Esophagus (tissue), 2 donors: ENCODE measurements at regions not wholly inside any gene's neighbourhood (a gene's known extent, or its start where the extent isn't known, plus 50 kb on each side); places are given as distances from the start of the nearest gene placed in this dataset.

Experiments used
- H3K27ac ChIP-seq, 2 donors: one replicate each; pipeline ENCODE4 v1.5.1; 2013; ENCODE audit warnings: low read depth in 2 of 2, mild to moderate bottlenecking in 2 of 2, inconsistent platforms in 1 of 2, low read length in 1 of 2, moderate library complexity in 1 of 2
- H3K27me3 ChIP-seq, 2 donors: one replicate each; pipeline ENCODE4 v1.6.1; 2013; ENCODE audit warnings: low read length in 2 of 2, control low read depth in 1 of 2, mild to moderate bottlenecking in 1 of 2; ENCODE audit not compliant: insufficient read depth in 2 of 2, control insufficient read depth in 1 of 2
- H3K36me3 ChIP-seq, 2 donors: one replicate each; pipeline ENCODE4 v1.6.1; 2013; ENCODE audit warnings: low read length in 1 of 2; ENCODE audit not compliant: control insufficient read depth in 2 of 2, insufficient read depth in 2 of 2
- H3K4me1 ChIP-seq, 2 donors: one replicate each; pipeline ENCODE4 v1.6.1; 2013; ENCODE audit warnings: low read length in 1 of 2; ENCODE audit not compliant: control insufficient read depth in 2 of 2, insufficient read depth in 2 of 2
- H3K4me3 ChIP-seq, 2 donors: one replicate each; pipeline ENCODE4 v1.5.1; 2013; ENCODE audit warnings: low read length in 2 of 2, mild to moderate bottlenecking in 2 of 2, low read depth in 1 of 2, moderate library complexity in 1 of 2
- H3K9me3 ChIP-seq, 2 donors: one replicate each; pipeline ENCODE4 v1.6.1; 2013; ENCODE audit warnings: mild to moderate bottlenecking in 2 of 2, low read depth in 1 of 2, low read length in 1 of 2, moderate library complexity in 1 of 2; ENCODE audit not compliant: control insufficient read depth in 2 of 2, insufficient read depth in 1 of 2
- WGBS, 2 donors: extraction: QIAGEN DNeasy Blood & Tissue Kit; methylation state at CpG; one replicate each; pipeline ENCODE4 v1.1.7; 2013; 5-methylcytosine and 5-hydroxymethylcytosine counted together
- donor health status: healthy with polysubstance abuse.
- donor health status: Bipolar disorder and iron deficiency.

DNA sequence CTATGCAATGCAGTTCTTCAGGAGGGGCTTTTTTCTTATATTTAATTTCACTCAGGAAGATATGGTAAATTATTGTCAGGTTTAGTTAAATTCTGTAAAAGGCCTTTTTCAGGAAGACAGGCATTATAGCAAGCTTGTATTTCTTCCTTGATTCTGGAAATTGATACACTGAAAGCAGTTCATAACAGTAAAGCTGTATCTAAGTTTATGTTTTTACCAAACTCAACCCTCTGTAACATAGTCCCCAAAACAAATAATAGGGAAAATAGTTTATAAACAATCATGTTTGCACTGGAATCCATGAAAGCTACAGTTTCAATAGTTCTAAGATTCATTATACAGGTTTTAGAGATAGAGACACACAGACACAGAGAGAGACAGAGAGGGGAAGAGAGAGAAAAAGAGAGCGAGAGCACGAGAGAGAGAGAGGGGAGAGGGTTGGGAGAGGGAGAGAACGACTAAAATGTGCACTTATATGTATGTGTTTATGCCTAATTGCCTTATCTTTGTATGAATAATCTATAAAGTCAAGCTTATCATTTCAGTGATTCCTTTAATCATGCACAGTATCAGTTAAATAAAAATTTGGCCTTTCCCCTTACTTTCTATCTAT is 454.4 kb downstream of the RFPL4B start:
- Histone ChIP-seq H3K9me3 (no peaks in the 10 kb centered on the region), H3K27me3 (no peaks in the 10 kb centered on the region), H3K4me3 (no peak overlapping the region), H3K27ac (no peak overlapping the region), H3K36me3 (no peaks in the 10 kb centered on the region), H3K4me1 (no peaks in the 10 kb centered on the region)
- WGBS, 2 donors = 73 to 77% methylated on average over 3 of the region's 3 CpGs

DNA sequence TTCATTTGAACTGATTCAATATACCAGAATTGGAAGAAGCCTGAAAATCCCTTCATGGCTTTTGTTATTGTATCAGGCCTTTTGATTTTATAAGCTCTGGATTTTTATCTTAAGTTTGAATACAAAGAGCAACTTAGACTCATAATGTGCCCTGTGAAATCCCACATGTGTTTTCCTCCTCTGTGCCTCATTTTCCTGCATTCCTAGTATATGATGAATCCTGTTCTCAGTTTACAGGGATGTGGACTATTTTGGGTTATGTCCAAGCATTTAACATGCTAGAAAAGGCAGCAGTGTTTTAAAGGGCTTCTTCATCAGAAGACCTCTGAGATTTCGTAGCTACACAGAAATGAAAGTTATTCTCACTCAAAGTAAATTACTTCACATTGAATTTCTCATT is 455.0 kb downstream of the RFPL4B start:
- Histone ChIP-seq H3K27me3 (no peaks in the 10 kb centered on the region), H3K9me3 (no peaks in the 10 kb centered on the region), H3K36me3 (no peaks in the 10 kb centered on the region), H3K27ac (no peak overlapping the region), H3K4me3 (no peak overlapping the region), H3K4me1 (no peaks in the 10 kb centered on the region)
- WGBS, 2 donors = 67 to 74% methylated on average over 1 of the region's 1 CpG

DNA sequence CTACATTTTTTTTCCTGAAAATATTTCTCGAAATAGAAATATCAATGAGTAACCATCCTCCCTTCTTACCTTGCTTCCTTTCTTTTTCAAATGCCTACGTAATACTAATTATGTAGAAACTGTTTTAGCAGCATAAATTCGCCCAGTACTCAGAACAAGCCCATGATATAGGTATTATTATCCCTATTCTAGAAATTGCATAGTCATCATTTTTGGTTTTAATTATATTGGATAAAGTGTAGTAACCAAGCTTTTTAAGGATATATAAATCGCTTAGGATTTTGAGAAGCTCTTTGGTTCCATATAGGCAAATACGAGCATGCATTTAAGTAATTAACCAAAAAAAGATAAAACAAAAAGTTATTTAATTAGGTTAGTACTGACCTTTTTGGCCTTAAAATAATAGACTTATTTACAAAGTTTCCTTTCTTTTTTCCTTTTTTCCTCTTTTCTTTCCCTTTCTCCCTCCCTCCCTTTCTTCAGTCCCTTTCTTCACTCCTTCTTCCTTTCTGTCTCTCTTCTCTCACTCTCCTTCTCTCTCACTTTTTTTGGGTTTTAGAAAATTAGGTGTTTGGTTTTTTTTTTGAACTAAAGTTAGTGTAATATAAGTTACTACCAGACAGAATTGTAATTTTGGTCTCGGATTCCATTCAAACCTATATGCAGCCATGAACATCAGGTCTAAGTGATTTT is 457.7 kb downstream of the RFPL4B start:
- no peaks in the 10 kb centered on the region for H3K36me3 ChIP-seq
- no peaks in the 10 kb centered on the region for H3K27me3 ChIP-seq
- no peaks in the 10 kb centered on the region for H3K9me3 ChIP-seq
- no peak overlapping the region for H3K27ac ChIP-seq
- no peak overlapping the region for H3K4me3 ChIP-seq
- H3K4me1 ChIP-seq = no peaks in the 10 kb centered on the region
- WGBS, 2 donors = 92 to 93% methylated on average over 6 of the region's 6 CpGs

DNA sequence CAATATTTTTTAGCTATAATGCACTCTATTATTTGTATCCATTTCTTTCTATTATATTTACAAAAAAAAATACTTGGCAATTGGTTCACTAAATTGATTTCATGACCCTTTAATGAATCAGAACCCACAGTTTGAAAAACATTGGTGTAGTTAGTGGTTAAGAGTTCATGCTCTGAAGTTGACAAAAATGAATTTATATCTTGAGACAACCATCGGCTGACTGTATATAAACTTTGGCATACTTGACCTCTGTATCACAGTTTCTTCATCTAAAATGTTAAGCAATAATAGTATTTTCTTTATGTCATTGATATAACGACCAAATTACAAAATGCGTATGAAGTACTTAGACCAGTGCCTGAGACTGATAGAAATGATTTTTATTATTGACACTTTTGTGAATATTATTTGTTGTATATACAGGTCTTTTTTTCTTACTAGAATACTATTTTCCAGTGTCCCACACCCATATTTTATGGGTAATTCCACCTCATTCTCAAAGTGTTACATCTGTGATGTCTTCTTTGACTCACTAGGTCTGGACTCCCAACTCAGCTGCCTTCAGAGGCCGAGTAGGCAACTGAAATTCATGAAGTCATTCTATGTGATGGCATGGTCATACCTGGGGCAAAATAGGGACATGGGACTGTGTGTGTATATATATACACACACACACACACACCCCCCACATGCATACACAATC is 459.2 kb downstream of the RFPL4B start:
- H3K27ac ChIP-seq = no peak overlapping the region
- WGBS, 2 donors = 88 to 89% methylated on average over 4 of the region's 4 CpGs

DNA sequence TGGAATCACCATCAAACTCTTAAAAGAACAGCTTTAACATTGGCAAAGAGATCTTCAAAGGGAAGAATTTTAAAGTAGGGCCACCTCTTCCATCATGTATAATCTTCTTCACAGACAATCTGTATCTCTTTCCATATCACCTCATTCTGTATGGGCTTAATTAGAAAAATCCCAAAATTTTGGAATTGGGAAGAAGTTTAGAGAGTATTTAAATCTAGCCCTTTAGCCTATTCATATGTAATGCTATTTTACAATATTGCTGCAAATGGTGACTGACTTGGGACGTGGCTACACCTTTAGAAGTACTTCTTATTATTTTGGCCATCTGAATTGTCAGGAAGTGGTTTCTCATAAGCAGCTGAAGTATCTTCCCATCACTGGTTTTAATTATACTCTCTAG is 474.3 kb downstream of the RFPL4B start:
- Histone ChIP-seq H3K4me3 (no peak overlapping the region), H3K27ac (no peak overlapping the region), H3K36me3 (no peaks in the 10 kb centered on the region), H3K27me3 (no peaks in the 10 kb centered on the region), H3K4me1 (no peaks in the 10 kb centered on the region), H3K9me3 (no peaks in the 10 kb centered on the region)
- WGBS, 2 donors = 78 to 79% methylated on average over 1 of the region's 1 CpG

More for the DNA sequence above, 459.2 kb downstream of the RFPL4B start:
- no peak overlapping the region for H3K4me3 ChIP-seq
- H3K27me3 ChIP-seq = no peaks in the 10 kb centered on the region
- no peaks in the 10 kb centered on the region for H3K9me3 ChIP-seq
- H3K4me1 ChIP-seq = no peaks in the 10 kb centered on the region
- H3K36me3 ChIP-seq = no peaks in the 10 kb centered on the region

DNA sequence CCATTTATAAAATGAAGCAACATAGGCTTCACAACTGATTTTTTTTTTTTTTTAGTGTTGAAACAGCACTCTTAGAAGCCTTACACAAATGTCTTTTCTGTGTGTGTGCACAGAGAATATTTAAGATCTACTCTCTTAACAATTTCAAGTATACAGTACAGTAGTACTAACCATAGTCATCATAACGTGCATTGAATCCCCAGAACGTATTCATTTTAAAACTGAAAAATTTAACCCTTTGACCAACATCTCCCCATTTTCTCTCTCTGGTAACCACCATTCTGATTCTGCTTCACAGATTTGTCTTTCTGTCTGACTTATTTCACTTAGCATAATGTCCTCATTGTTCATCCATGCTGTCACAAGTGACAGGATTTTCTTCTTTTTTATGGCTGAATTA is 475.6 kb downstream of the RFPL4B start:
- no peaks in the 10 kb centered on the region for H3K9me3 ChIP-seq
- 78% methylated on average over 2 of the region's 2 CpGs for WGBS, 2 donors

DNA sequence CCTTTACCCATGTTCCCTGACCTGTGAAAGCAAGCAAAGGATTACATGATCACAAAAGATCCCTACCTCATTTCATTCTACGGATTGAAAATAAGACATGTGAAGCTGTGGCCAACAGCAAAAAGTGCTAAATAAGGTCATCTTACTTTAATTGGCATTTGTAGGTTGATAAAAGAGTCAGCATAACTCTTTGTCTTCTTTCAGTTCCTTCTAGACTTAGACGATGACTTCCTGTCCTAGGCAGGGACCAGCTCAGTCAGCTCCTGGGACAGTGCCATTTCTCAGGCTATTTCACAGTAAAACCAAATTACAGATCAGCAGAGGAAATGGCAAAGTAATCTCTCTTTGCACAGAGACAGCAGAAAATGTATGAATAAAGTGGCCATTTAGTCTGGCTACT is 480.7 kb downstream of the RFPL4B start:
- H3K36me3 ChIP-seq = no peaks in the 10 kb centered on the region
- H3K4me3 ChIP-seq = no peak overlapping the region
- H3K27ac ChIP-seq = no peak overlapping the region
- no peaks in the 10 kb centered on the region for H3K27me3 ChIP-seq
- WGBS, 2 donors = 32 to 36% methylated on average over 2 of the region's 2 CpGs
- H3K4me1 ChIP-seq = no peaks in the 10 kb centered on the region
- no peaks in the 10 kb centered on the region for H3K9me3 ChIP-seq

More for the DNA sequence above, 475.6 kb downstream of the RFPL4B start:
- no peaks in the 10 kb centered on the region for H3K4me1 ChIP-seq
- H3K27me3 ChIP-seq = no peaks in the 10 kb centered on the region
- no peaks in the 10 kb centered on the region for H3K36me3 ChIP-seq
- H3K27ac ChIP-seq = no peak overlapping the region
- H3K4me3 ChIP-seq = no peak overlapping the region

DNA sequence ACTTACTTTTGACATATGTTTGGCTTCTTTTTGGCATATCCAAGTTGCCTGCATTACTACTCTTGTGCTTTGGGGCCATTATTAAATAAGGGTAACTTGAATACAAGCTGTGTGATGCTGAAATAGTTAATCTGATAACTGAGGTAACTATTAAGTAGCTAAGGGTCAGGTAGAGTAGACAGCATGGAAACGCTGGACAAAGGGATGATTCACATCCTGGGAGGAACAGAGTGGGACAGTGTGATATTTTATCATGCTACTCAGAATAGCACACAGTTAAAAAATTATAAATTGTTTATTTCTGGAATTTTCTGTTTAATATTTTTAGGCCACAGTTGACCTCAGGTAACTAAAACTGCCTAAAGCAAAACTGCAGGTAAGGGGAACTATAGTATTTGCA is 483.9 kb downstream of the RFPL4B start:
- Histone ChIP-seq H3K4me3 (no peak overlapping the region), H3K27me3 (no peaks in the 10 kb centered on the region), H3K36me3 (no peaks in the 10 kb centered on the region), H3K27ac (no peak overlapping the region), H3K9me3 (no peaks in the 10 kb centered on the region), H3K4me1 (no peaks in the 10 kb centered on the region)
- WGBS, 2 donors = 45 to 55% methylated on average over 1 of the region's 1 CpG

DNA sequence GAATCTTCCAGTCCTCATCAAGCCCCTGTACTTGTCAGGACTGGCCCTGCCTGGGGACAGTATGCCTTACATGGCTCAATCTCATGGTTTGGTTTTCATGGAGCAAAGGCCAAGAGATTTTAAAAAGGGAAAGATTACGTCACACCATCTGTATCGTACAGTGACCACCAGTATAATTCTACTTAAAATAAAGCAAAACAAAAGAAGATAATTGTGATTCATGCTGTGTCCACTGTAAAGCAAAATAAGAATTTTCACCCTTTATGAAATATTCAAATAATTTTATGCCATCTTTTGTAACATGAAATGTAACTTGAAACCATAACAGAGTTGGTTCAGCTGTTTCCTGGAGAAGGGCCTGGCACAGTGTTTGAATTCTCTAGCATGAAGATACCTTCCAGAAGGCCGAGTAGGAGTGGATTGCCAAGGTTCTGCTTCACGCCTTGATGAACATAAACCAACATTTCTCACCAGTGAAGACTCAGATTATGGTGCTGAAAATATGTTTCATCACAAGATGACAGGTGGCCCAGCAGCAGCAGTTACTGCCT is 486.5 kb downstream of the RFPL4B start:
- Histone ChIP-seq H3K36me3 (no peaks in the 10 kb centered on the region), H3K9me3 (no peaks in the 10 kb centered on the region), H3K27ac (no peak overlapping the region), H3K4me3 (no peak overlapping the region), H3K27me3 (no peaks in the 10 kb centered on the region), H3K4me1 (no peaks in the 10 kb centered on the region)
- WGBS, 2 donors = 61 to 64% methylated on average over 4 of the region's 4 CpGs
